ENCODE measurements at regions not wholly inside any gene's neighbourhood (a gene's known extent, or its start where the extent isn't known, plus 50 kb on each side); places are given as distances from the start of the nearest gene placed in this dataset.
"Not testable (repeated sequence)": the region's sequence is repeated elsewhere in the genome, so short reads cannot be mapped to it uniquely, and the experiment has no call there.

GRCh38 chr14:87368751-87369150 is 624.2 kb downstream of the GALC start:
- ChIA-PET POLR2A (ENCODE audit: partially characterized antibody) (no interaction called here), CTCF (ENCODE audit: partially characterized antibody) (no interaction called here)
- DNase-seq: no peak
- Histone ChIP-seq H3K36me3 (ENCODE audit: insufficient read depth, low read length) (no peaks in the 10 kb centered on the region), H3K9me3 (ENCODE audit: control insufficient read depth in 1 of 2, low read length in 2 of 2) (no peaks in the 10 kb centered on the region), H3K27ac (ENCODE audit: low read depth, low read length) (no peak overlapping the region), H3K4me1 (ENCODE audit: insufficient read depth, low read length) (no peaks in the 10 kb centered on the region), H3K27me3 (ENCODE audit: insufficient read depth, low read length) (no peaks in the 10 kb centered on the region), H3K4me3 (ENCODE audit: low read length in 2 of 2) (no peak overlapping the region)
- H3K27ac Mint-ChIP-seq: no peak overlapping the region
- H3K9me3 Mint-ChIP-seq: peaks cover 0 to 9% (median 4%) of the 10 kb centered on the region in 8 donors
- no peaks in the 10 kb centered on the region for H3K27me3 Mint-ChIP-seq
- H3K4me1 Mint-ChIP-seq: no peaks in the 10 kb centered on the region
- intact Hi-C loops (cut with micrococcal nuclease): no loop called here
- no peaks in the 10 kb centered on the region for H3K36me3 Mint-ChIP-seq
- no peak overlapping the region for H3K4me3 Mint-ChIP-seq

GRCh38 chr14:87360246-87360645 is 632.7 kb downstream of the GALC start:
- H3K27me3 Mint-ChIP-seq; CTCF ChIA-PET (ENCODE audit: partially characterized antibody); H3K4me1 ChIP-seq (ENCODE audit: insufficient read depth, low read length); POLR2A ChIA-PET (ENCODE audit: partially characterized antibody); H3K36me3 Mint-ChIP-seq; H3K4me3 Mint-ChIP-seq; H3K36me3 ChIP-seq (ENCODE audit: insufficient read depth, low read length); H3K4me1 Mint-ChIP-seq; H3K27ac ChIP-seq (ENCODE audit: low read depth, low read length); H3K9me3 ChIP-seq (ENCODE audit: control insufficient read depth in 1 of 2, low read length in 2 of 2); DNase-seq; H3K4me3 ChIP-seq (ENCODE audit: low read length in 2 of 2); intact Hi-C loops (cut with micrococcal nuclease); H3K27ac Mint-ChIP-seq; H3K27me3 ChIP-seq (ENCODE audit: insufficient read depth, low read length): not testable (repeated sequence)
- H3K9me3 Mint-ChIP-seq: peaks cover 0 to 25% (median 15%) of the 10 kb centered on the region in 8 donors

DNA sequence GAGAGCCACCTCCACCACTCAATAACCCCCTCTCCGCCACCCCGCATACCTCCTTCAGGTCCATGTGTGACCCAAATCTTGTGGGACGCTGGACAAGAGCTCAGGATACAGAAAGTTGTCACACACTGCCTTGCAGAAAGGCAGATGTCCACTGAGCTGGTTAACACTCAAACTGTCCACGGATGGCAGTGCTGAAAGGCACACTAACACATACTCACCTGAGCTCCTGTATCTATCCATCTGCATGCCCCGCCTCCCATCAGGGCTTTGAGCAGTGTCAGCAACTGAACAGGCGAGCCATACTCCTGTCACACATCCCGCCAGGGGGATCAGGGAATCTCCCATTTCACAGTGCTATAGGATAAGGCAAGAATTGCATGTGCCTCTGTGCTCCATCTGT is 642.0 kb downstream of the GALC start:
- POLR2A ChIA-PET (ENCODE audit: partially characterized antibody): no interaction called here
- no peak overlapping the region for H3K27ac Mint-ChIP-seq

GRCh38 chr14:87349921-87350320 is 643.1 kb downstream of the GALC start:
- intact Hi-C loops (cut with micrococcal nuclease): no loop called here
- H3K4me1 Mint-ChIP-seq: no peaks in the 10 kb centered on the region
- Histone ChIP-seq H3K4me3 (ENCODE audit: low read length in 2 of 2) (no peak overlapping the region), H3K27me3 (ENCODE audit: insufficient read depth, low read length) (no peaks in the 10 kb centered on the region), H3K36me3 (ENCODE audit: insufficient read depth, low read length) (no peaks in the 10 kb centered on the region), H3K9me3 (ENCODE audit: control insufficient read depth in 1 of 2, low read length in 2 of 2) (no peaks in the 10 kb centered on the region), H3K27ac (ENCODE audit: low read depth, low read length) (no peak overlapping the region), H3K4me1 (ENCODE audit: insufficient read depth, low read length) (no peaks in the 10 kb centered on the region)
- no peak for DNase-seq
- H3K4me3 Mint-ChIP-seq: no peak overlapping the region
- no peaks in the 10 kb centered on the region for H3K27me3 Mint-ChIP-seq
- POLR2A ChIA-PET (ENCODE audit: partially characterized antibody): no interaction called here
- no peak overlapping the region for H3K27ac Mint-ChIP-seq
- CTCF ChIA-PET (ENCODE audit: partially characterized antibody): no interaction called here
- peaks cover 3 to 19% (median 6%) of the 10 kb centered on the region in 8 donors for H3K9me3 Mint-ChIP-seq
- no peaks in the 10 kb centered on the region for H3K36me3 Mint-ChIP-seq

More for the DNA sequence above, 642.0 kb downstream of the GALC start:
- Histone ChIP-seq H3K27me3 (ENCODE audit: insufficient read depth, low read length) (no peaks in the 10 kb centered on the region), H3K4me1 (ENCODE audit: insufficient read depth, low read length) (no peaks in the 10 kb centered on the region), H3K4me3 (ENCODE audit: low read length in 2 of 2) (no peak overlapping the region), H3K36me3 (ENCODE audit: insufficient read depth, low read length) (no peaks in the 10 kb centered on the region), H3K9me3 (ENCODE audit: control insufficient read depth in 1 of 2, low read length in 2 of 2) (no peaks in the 10 kb centered on the region), H3K27ac (ENCODE audit: low read depth, low read length) (no peak overlapping the region)
- Mint-ChIP-seq H3K4me3 (no peak overlapping the region), H3K9me3 (peaks cover 3 to 19% (median 7%) of the 10 kb centered on the region in 8 donors), H3K36me3 (no peaks in the 10 kb centered on the region), H3K4me1 (no peaks in the 10 kb centered on the region), H3K27me3 (no peaks in the 10 kb centered on the region)
- intact Hi-C loops (cut with micrococcal nuclease): no loop called here
- DNase-seq: no peak
- CTCF ChIA-PET (ENCODE audit: partially characterized antibody): no interaction called here

GRCh38 chr14:87343652-87344051 is 649.3 kb downstream of the GALC start:
- Histone ChIP-seq H3K36me3 (ENCODE audit: insufficient read depth, low read length) (no peaks in the 10 kb centered on the region), H3K9me3 (ENCODE audit: control insufficient read depth in 1 of 2, low read length in 2 of 2) (no peaks in the 10 kb centered on the region), H3K27ac (ENCODE audit: low read depth, low read length) (no peak overlapping the region), H3K4me1 (ENCODE audit: insufficient read depth, low read length) (no peaks in the 10 kb centered on the region), H3K27me3 (ENCODE audit: insufficient read depth, low read length) (no peaks in the 10 kb centered on the region), H3K4me3 (ENCODE audit: low read length in 2 of 2) (no peak overlapping the region)
- no peak overlapping the region for H3K27ac Mint-ChIP-seq
- H3K27me3 Mint-ChIP-seq: no peaks in the 10 kb centered on the region
- POLR2A ChIA-PET (ENCODE audit: partially characterized antibody): no interaction called here
- H3K36me3 Mint-ChIP-seq: no peaks in the 10 kb centered on the region
- H3K4me1 Mint-ChIP-seq: no peaks in the 10 kb centered on the region
- intact Hi-C loops (cut with micrococcal nuclease): no loop called here
- no peak overlapping the region for H3K4me3 Mint-ChIP-seq
- H3K9me3 Mint-ChIP-seq: peaks cover 0 to 20% (median 7%) of the 10 kb centered on the region in 8 donors
- no peak for DNase-seq
- CTCF ChIA-PET (ENCODE audit: partially characterized antibody): no interaction called here

- H3K36me3 Mint-ChIP-seq: no peaks in the 10 kb centered on the region
Measured at GRCh38 chr14:87334997-87335685, 657.8 kb downstream of the GALC start.

GRCh38 chr14:87331991-87332390 is 661.0 kb downstream of the GALC start:
- Mint-ChIP-seq H3K27ac (no peak overlapping the region), H3K27me3 (no peaks in the 10 kb centered on the region), H3K9me3 (peaks cover 0 to 6% (median 3%) of the 10 kb centered on the region in 8 donors), H3K36me3 (no peaks in the 10 kb centered on the region), H3K4me3 (no peak overlapping the region), H3K4me1 (no peaks in the 10 kb centered on the region)
- no peaks in the 10 kb centered on the region for H3K4me1 ChIP-seq (ENCODE audit: insufficient read depth, low read length)
- intact Hi-C loops (cut with micrococcal nuclease): no loop called here
- no peak for DNase-seq
- H3K27ac ChIP-seq (ENCODE audit: low read depth, low read length): no peak overlapping the region
- no peaks in the 10 kb centered on the region for H3K27me3 ChIP-seq (ENCODE audit: insufficient read depth, low read length)
- CTCF ChIA-PET (ENCODE audit: partially characterized antibody): no interaction called here
- POLR2A ChIA-PET (ENCODE audit: partially characterized antibody): no interaction called here
- H3K4me3 ChIP-seq (ENCODE audit: low read length in 2 of 2): no peak overlapping the region
- no peaks in the 10 kb centered on the region for H3K36me3 ChIP-seq (ENCODE audit: insufficient read depth, low read length)
- H3K9me3 ChIP-seq (ENCODE audit: control insufficient read depth in 1 of 2, low read length in 2 of 2): no peaks in the 10 kb centered on the region

More at GRCh38 chr14:87334997-87335685, 657.8 kb downstream of the GALC start:
- no peak overlapping the region for H3K4me3 Mint-ChIP-seq
- ChIA-PET POLR2A (ENCODE audit: partially characterized antibody) (no interaction called here), CTCF (ENCODE audit: partially characterized antibody) (no interaction called here)
- no peak for DNase-seq
- intact Hi-C loops (cut with micrococcal nuclease): no loop called here
- Histone ChIP-seq H3K4me1 (ENCODE audit: insufficient read depth, low read length) (no peaks in the 10 kb centered on the region), H3K36me3 (ENCODE audit: insufficient read depth, low read length) (no peaks in the 10 kb centered on the region), H3K4me3 (ENCODE audit: low read length in 2 of 2) (no peak overlapping the region), H3K9me3 (ENCODE audit: control insufficient read depth in 1 of 2, low read length in 2 of 2) (no peaks in the 10 kb centered on the region), H3K27ac (ENCODE audit: low read depth, low read length) (no peak overlapping the region), H3K27me3 (ENCODE audit: insufficient read depth, low read length) (no peaks in the 10 kb centered on the region)
- no peaks in the 10 kb centered on the region for H3K27me3 Mint-ChIP-seq
- H3K4me1 Mint-ChIP-seq: no peaks in the 10 kb centered on the region
- no peak overlapping the region for H3K27ac Mint-ChIP-seq
- H3K9me3 Mint-ChIP-seq: peaks cover 0 to 8% (median 3%) of the 10 kb centered on the region in 8 donors

DNA sequence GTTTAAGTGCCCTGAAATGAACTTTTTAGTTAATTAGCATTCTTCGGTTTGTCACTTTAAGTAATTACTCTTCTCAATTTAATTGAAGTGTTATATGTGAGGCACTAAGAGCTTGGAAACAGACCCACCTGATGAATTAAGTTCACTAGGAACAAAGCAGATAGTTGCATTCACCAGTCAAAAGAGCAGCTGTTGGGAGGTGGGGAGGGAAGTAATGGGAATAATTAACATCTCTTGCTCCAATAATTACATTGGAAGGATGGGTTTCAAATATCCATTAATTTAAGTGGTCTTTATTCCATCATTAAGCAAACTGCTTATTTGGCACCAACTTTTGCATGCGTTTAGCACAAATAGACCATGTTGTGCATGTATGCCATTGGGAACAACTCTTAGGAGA is 667.2 kb downstream of the GALC start:
- no peaks in the 10 kb centered on the region for H3K4me1 ChIP-seq (ENCODE audit: insufficient read depth, low read length)
- H3K27me3 ChIP-seq (ENCODE audit: insufficient read depth, low read length): no peaks in the 10 kb centered on the region
- ChIA-PET POLR2A (ENCODE audit: partially characterized antibody) (no interaction called here), CTCF (ENCODE audit: partially characterized antibody) (no interaction called here)
- H3K27ac Mint-ChIP-seq: no peak overlapping the region
- no peaks in the 10 kb centered on the region for H3K9me3 ChIP-seq (ENCODE audit: control insufficient read depth in 1 of 2, low read length in 2 of 2)
- H3K9me3 Mint-ChIP-seq: peaks cover 0 to 15% (median 7%) of the 10 kb centered on the region in 8 donors
- no peaks in the 10 kb centered on the region for H3K4me1 Mint-ChIP-seq
- H3K27ac ChIP-seq (ENCODE audit: low read depth, low read length): no peak overlapping the region
- no peaks in the 10 kb centered on the region for H3K27me3 Mint-ChIP-seq
- intact Hi-C loops (cut with micrococcal nuclease): no loop called here
- no peaks in the 10 kb centered on the region for H3K36me3 ChIP-seq (ENCODE audit: insufficient read depth, low read length)
- no peaks in the 10 kb centered on the region for H3K36me3 Mint-ChIP-seq
- no peak overlapping the region for H3K4me3 Mint-ChIP-seq
- DNase-seq: no peak
- no peak overlapping the region for H3K4me3 ChIP-seq (ENCODE audit: low read length in 2 of 2)
